B cell (primary cell): ENCODE measurements at regions not wholly inside any gene's neighbourhood (a gene's known extent, or its start where the extent isn't known, plus 50 kb on each side); places are given as distances from the start of the nearest gene placed in this dataset.
A peak's percentile ranks its signal among the peaks of the same experiment; 100 is the strongest.

Experiments
- ATAC-seq: fragments of 200-7000 bp; cut with Tn5 transposase; one replicate; pipeline ENCODE4 v1.10.0; 2021; ENCODE audit warnings: low read depth, mild to moderate bottlenecking, moderate number of reproducible peaks, moderate library complexity
- CTCF ChIA-PET: fragments of 350-600 bp; sonication (Branson Sonifier 250); formaldehyde crosslinking; loops from one replicate; lab custom pipeline; 2021; ENCODE audit warnings: antibody characterized with exemption, inconsistent platforms; lab: Charles Lee
- POLR2A ChIA-PET: fragments of 350-600 bp; sonication (Branson Sonifier 250); formaldehyde crosslinking; loops from one replicate; lab custom pipeline; 2021; ENCODE audit warnings: antibody characterized with exemption; lab: Charles Lee
- DNase-seq: peaks from one replicate; pipeline ENCODE4 v3.0.0; 2013
- H2AFZ ChIP-seq: 2 replicates; pipeline ENCODE4 v1.6.1; 2012; ENCODE audit warnings: mild to moderate bottlenecking, low read depth, low read length; ENCODE audit not compliant: insufficient read depth, poor library complexity, severe bottlenecking
- H3K27ac ChIP-seq, 2 donors: 1 replicate in 1 of 2; 2 replicates in 1 of 2; pipeline ENCODE4 v1.5.1; 2012 to 2013; ENCODE audit warnings: low read length in 2 of 2, mild to moderate bottlenecking in 2 of 2, moderate library complexity in 1 of 2
- H3K27me3 ChIP-seq, 4 experiments: fragments of 200-600 bp in 1 of 4; sonication (generic) in 1 of 4; replicated peaks in 1 of 4; 1 replicate in 2 of 4; 2 replicates in 2 of 4; pipeline versions ENCODE4 v1.6.1 to v1.7.0; 2013 to 2016; ENCODE audit warnings: low read length in 3 of 4, mild to moderate bottlenecking in 2 of 4, mixed read lengths in 1 of 4, moderate library complexity in 1 of 4; ENCODE audit not compliant: insufficient read depth in 4 of 4, control insufficient read depth in 3 of 4; ENCODE audit errors: control extremely low read depth in 1 of 4
- H3K36me3 ChIP-seq, 2 experiments: replicated peaks in 1 of 2; 1 replicate in 1 of 2; 2 replicates in 1 of 2; pipeline versions ENCODE4 v1.6.1 to v1.7.1; 2013; ENCODE audit warnings: low read length in 1 of 2; ENCODE audit not compliant: insufficient read depth in 2 of 2, control insufficient read depth in 1 of 2; ENCODE audit errors: control extremely low read depth in 1 of 2, extremely low read depth in 1 of 2
- H3K4me1 ChIP-seq, 2 donors: fragments of 200-600 bp in 1 of 2; sonication (generic) in 1 of 2; 1 replicate in 1 of 2; 2 replicates in 1 of 2; pipeline versions ENCODE4 v1.5.1 to v1.6.1; 2013 to 2017; ENCODE audit warnings: low read length in 2 of 2; ENCODE audit not compliant: control insufficient read depth in 2 of 2, insufficient read depth in 2 of 2
- H3K4me2 ChIP-seq: replicated peaks from 2 replicates; pipeline ENCODE3; 2012; ENCODE audit warnings: mild to moderate bottlenecking, low read depth, low read length; ENCODE audit not compliant: poor library complexity, severe bottlenecking
- H3K4me3 ChIP-seq, 5 experiments: fragments of 200-600 bp in 1 of 5; sonication (generic) in 1 of 5; 1 replicate in 3 of 5; 2 replicates in 2 of 5; pipeline versions ENCODE4 v1.5.1 to v1.7.0; 2011 to 2016; ENCODE audit warnings: low read length in 4 of 5, mild to moderate bottlenecking in 4 of 5, low read depth in 2 of 5, control low read depth in 1 of 5, moderate library complexity in 1 of 5; ENCODE audit not compliant: insufficient read depth in 1 of 5; ENCODE audit errors: control extremely low read depth in 1 of 5, extremely low read depth in 1 of 5
- H3K79me2 ChIP-seq: fragments of 200-600 bp; sonication (generic); one replicate; pipeline ENCODE4 v1.6.0; 2016; ENCODE audit warnings: low read length; ENCODE audit not compliant: control insufficient read depth, insufficient read depth
- H3K9ac ChIP-seq: fragments of 200-600 bp; sonication (generic); 2 replicates; pipeline ENCODE4 v1.6.1; 2017; ENCODE audit warnings: mild to moderate bottlenecking, low read length, moderate library complexity
- H3K9me3 ChIP-seq, 3 donors: one replicate each; pipeline versions ENCODE4 v1.6.1 to v1.7.1; 2013; ENCODE audit warnings: low read length in 2 of 3; ENCODE audit not compliant: control insufficient read depth in 2 of 3, insufficient read depth in 1 of 3; ENCODE audit errors: control extremely low read depth in 1 of 3
- H4K20me1 ChIP-seq: 2 replicates; pipeline ENCODE4 v1.6.0; 2012; ENCODE audit warnings: mild to moderate bottlenecking, low read length; ENCODE audit not compliant: insufficient read depth, control insufficient read depth, poor library complexity, severe bottlenecking
- H3K27ac Mint-ChIP-seq: one replicate; pipeline ENCODE4 v1.8.0; 2021; ENCODE audit warnings: mixed read lengths
- H3K27me3 Mint-ChIP-seq: one replicate; pipeline ENCODE4 v1.8.0; 2021; ENCODE audit warnings: mixed read lengths
- H3K4me1 Mint-ChIP-seq: one replicate; pipeline ENCODE4 v1.8.0; 2021; ENCODE audit warnings: mixed read lengths
- H3K4me3 Mint-ChIP-seq: one replicate; pipeline ENCODE4 v1.8.0; 2021; ENCODE audit warnings: mixed read lengths
- H3K9me3 Mint-ChIP-seq: one replicate; pipeline ENCODE4 v1.8.0; 2022; ENCODE audit warnings: mixed read lengths; ENCODE audit not compliant: insufficient read depth
- CTCF ChIP-seq: fragments of 200-600 bp; IDR thresholded peaks from one replicate; pipeline ENCODE4 v1.8.0; 2022; ENCODE audit warnings: antibody characterized with exemption, mild to moderate bottlenecking
- EZH2 ChIP-seq: IDR thresholded peaks from 2 replicates; pipeline ENCODE4 v1.6.1; 2012; ENCODE audit warnings: borderline replicate concordance, low read depth, mild to moderate bottlenecking, moderate library complexity, low read length; ENCODE audit not compliant: insufficient read depth, poor library complexity, severe bottlenecking
- WGBS: methylation state at CpG from one replicate; pipeline ENCODE4 v1.1.5; 2013; ENCODE audit warnings: missing lambda C conversion rate; ENCODE audit not compliant: insufficient coverage; 5-methylcytosine and 5-hydroxymethylcytosine counted together
- intact Hi-C: fragments of 100-400 bp; cut with micrococcal nuclease; formaldehyde crosslinking; loops from one replicate; pipeline ENCODE4 v1.10.0; 2022

GRCh38 chr1:23634840-23635651, 56.6 kb upstream of the RPL11 start:
- Histone ChIP-seq H3K4me3 (peak overlapping the region in 4 of 5 experiments; percentile 18 to 66 (median 46)), H3K79me2 (peaks cover 14% of the 10 kb centered on the region), H3K9ac (peak overlapping the region; percentile 69), H3K4me2 (peak overlapping the region; percentile 90), H3K9me3 (no peaks in the 10 kb centered on the region), H3K27ac (peak overlapping the region; percentile 43 to 74), H4K20me1 (no peaks in the 10 kb centered on the region), H3K36me3 (no peaks in the 10 kb centered on the region), H3K4me1 (peaks cover 29 to 50% of the 10 kb centered on the region in 2 donors), H3K27me3 (no peaks in the 10 kb centered on the region), H2AFZ (peak overlapping the region; percentile 84)
- peaks cover 51% of the 10 kb centered on the region for H3K4me1 Mint-ChIP-seq
- ChIA-PET CTCF (interaction anchor here (0.6 to 15.3 kb wide), 26 partner anchors 8 to 267 kb away, joined by 3 to 1420 read pairs (median 4); partner anchors contain the start of genes ID3 and RPL11), POLR2A (interaction anchor here (0.7 to 4.4 kb wide), 19 partner anchors 11 to 138 kb away, joined by 3 to 36 read pairs (median 5); partner anchors contain the start of gene ID3)
- no peaks in the 10 kb centered on the region for H3K9me3 Mint-ChIP-seq
- WGBS, result 41% methylated on average over 12 of the region's 17 CpGs
- DNase-seq (peak; percentile 84), ATAC-seq (peak; percentile 87)
- peak overlapping the region; percentile 78 for H3K4me3 Mint-ChIP-seq
- H3K27me3 Mint-ChIP-seq, result no peaks in the 10 kb centered on the region
- peak; percentile 86 for TF ChIP-seq CTCF
- no peak for TF ChIP-seq EZH2
- peak overlapping the region; percentile 94 for H3K27ac Mint-ChIP-seq
- intact Hi-C loops, result loop anchor here (1.0 to 5.0 kb wide), 6 partner anchors 16 to 268 kb away; partner anchors contain the start of genes ASAP3, ID3 and ZNF436

- H3K4me3 Mint-ChIP-seq, result peak overlapping the region; percentile 78
- 80% methylated on average over 2 of the region's 2 CpGs for WGBS
- POLR2A ChIA-PET, result interaction anchor here (0.7 to 4.4 kb wide), 18 partner anchors 10 to 137 kb away, joined by 3 to 36 read pairs (median 4); partner anchors contain the start of gene ID3
Measured at GRCh38 chr1:23634518-23634839, 57.1 kb upstream of the RPL11 start.

More at GRCh38 chr1:23634518-23634839, 57.1 kb upstream of the RPL11 start:
- Histone ChIP-seq H3K27me3 (no peaks in the 10 kb centered on the region), H3K4me2 (peak overlapping the region; percentile 90), H3K79me2 (peaks cover 14% of the 10 kb centered on the region), H4K20me1 (no peaks in the 10 kb centered on the region), H3K36me3 (no peaks in the 10 kb centered on the region), H3K9ac (peak overlapping the region; percentile 69), H3K9me3 (no peaks in the 10 kb centered on the region), H3K4me3 (peak overlapping the region in 1 of 5 experiments; percentile 66), H3K4me1 (peaks cover 35 to 56% of the 10 kb centered on the region in 2 donors), H3K27ac (peak overlapping the region; percentile 43 to 74), H2AFZ (peak overlapping the region; percentile 84)
- TF ChIP-seq CTCF (no peak), EZH2 (no peak)
- DNase-seq, result no peak
- Mint-ChIP-seq H3K4me1 (peaks cover 55% of the 10 kb centered on the region), H3K27me3 (no peaks in the 10 kb centered on the region), H3K9me3 (no peaks in the 10 kb centered on the region), H3K27ac (peak overlapping the region; percentile 94)
- intact Hi-C loops, result loop anchor here (2.0 kb wide), 3 partner anchors 16 to 80 kb away; no protein-coding TSS in a partner anchor
- ATAC-seq, result no peak
- CTCF ChIA-PET, result interaction anchor here (0.8 to 15.3 kb wide), 20 partner anchors 10 to 266 kb away, joined by 3 to 1420 read pairs (median 5); partner anchors contain the start of genes ID3 and RPL11
